ENCODE measurements at regions not wholly inside any gene's neighbourhood (a gene's known extent, or its start where the extent isn't known, plus 50 kb on each side); places are given as distances from the start of the nearest gene placed in this dataset.

GRCh38 chr13:55437162-55437561, 1703.6 kb upstream of the PRR20A start:
- H3K27ac ChIP-seq: no peak overlapping the region
- H3K4me3 ChIP-seq (replicated peaks in 1 of 3): no peak overlapping the region
- H3K4me1 ChIP-seq: no peaks in the 10 kb centered on the region
- WGBS, 2 donors: 0% methylated on average over 1 of the region's 1 CpG
- no peaks in the 10 kb centered on the region for H3K9me3 ChIP-seq
- H3K36me3 ChIP-seq: no peaks in the 10 kb centered on the region
- TF ChIP-seq POLR2A (IDR thresholded peaks at IDR 0.05) (no peak), CTCF (IDR thresholded peaks at IDR 0.05) (no peak)
- intact Hi-C loops (cut with DNase I): no loop called here
- H3K27me3 ChIP-seq: no peaks in the 10 kb centered on the region
- no peak for DNase-seq

GRCh38 chr13:55439450-55439849, 1701.3 kb upstream of the PRR20A start:
- no peak overlapping the region for H3K4me3 ChIP-seq (replicated peaks in 1 of 3)
- no peaks in the 10 kb centered on the region for H3K27me3 ChIP-seq
- no peak for DNase-seq
- H3K36me3 ChIP-seq: no peaks in the 10 kb centered on the region
- no peaks in the 10 kb centered on the region for H3K9me3 ChIP-seq
- WGBS, 2 donors: 16 to 22% methylated on average over 1 of the region's 1 CpG
- H3K27ac ChIP-seq: no peak overlapping the region
- no peaks in the 10 kb centered on the region for H3K4me1 ChIP-seq
- no peak for TF ChIP-seq POLR2A (IDR thresholded peaks at IDR 0.05)
- no peak for TF ChIP-seq CTCF (IDR thresholded peaks at IDR 0.05)
- intact Hi-C loops (cut with DNase I): no loop called here

- TF ChIP-seq POLR2A (IDR thresholded peaks at IDR 0.05) (no peak), CTCF (IDR thresholded peaks at IDR 0.05) (no peak)
- no peaks in the 10 kb centered on the region for H3K36me3 ChIP-seq
- no peak overlapping the region for H3K4me3 ChIP-seq (replicated peaks in 1 of 3)
- no peaks in the 10 kb centered on the region for H3K4me1 ChIP-seq
- no peaks in the 10 kb centered on the region for H3K9me3 ChIP-seq
- no peaks in the 10 kb centered on the region for H3K27me3 ChIP-seq
- DNase-seq: no peak
- H3K27ac ChIP-seq: no peak overlapping the region
- 61 to 63% methylated on average over 4 of the region's 4 CpGs for WGBS, 2 donors
- intact Hi-C loops (cut with DNase I): no loop called here
These were observed 1700.1 kb upstream of the PRR20A start for GRCh38 chr13:55440465-55441085.

GRCh38 chr13:55464222-55464621, 1676.5 kb upstream of the PRR20A start:
- no peak overlapping the region for H3K27ac ChIP-seq
- DNase-seq: no peak
- intact Hi-C loops (cut with DNase I): no loop called here
- TF ChIP-seq CTCF (IDR thresholded peaks at IDR 0.05) (no peak), POLR2A (IDR thresholded peaks at IDR 0.05) (no peak)
- no peak overlapping the region for H3K4me3 ChIP-seq (replicated peaks in 1 of 3)
- no peaks in the 10 kb centered on the region for H3K36me3 ChIP-seq
- WGBS, 2 donors: 66 to 72% methylated on average over 3 of the region's 3 CpGs
- H3K27me3 ChIP-seq: no peaks in the 10 kb centered on the region
- H3K4me1 ChIP-seq: no peaks in the 10 kb centered on the region
- no peaks in the 10 kb centered on the region for H3K9me3 ChIP-seq

- intact Hi-C loops (cut with DNase I): no loop called here
- no peak for TF ChIP-seq CTCF (IDR thresholded peaks at IDR 0.05)
- TF ChIP-seq POLR2A (IDR thresholded peaks at IDR 0.05): no peak
- DNase-seq: no peak
- WGBS, 2 donors: 91 to 94% methylated on average over 2 of the region's 2 CpGs
- H3K27me3 ChIP-seq: no peaks in the 10 kb centered on the region
- H3K27ac ChIP-seq: no peak overlapping the region
- no peaks in the 10 kb centered on the region for H3K36me3 ChIP-seq
- H3K4me3 ChIP-seq (replicated peaks in 1 of 3): no peak overlapping the region
- no peaks in the 10 kb centered on the region for H3K4me1 ChIP-seq
- no peaks in the 10 kb centered on the region for H3K9me3 ChIP-seq
These were observed 1673.2 kb upstream of the PRR20A start for GRCh38 chr13:55467476-55467875.

Measured in thyroid gland (tissue), 4 donors.